DND-41 (cell line): ENCODE measurements at regions not wholly inside any gene's neighbourhood (a gene's known extent, or its start where the extent isn't known, plus 50 kb on each side); places are given as distances from the start of the nearest gene placed in this dataset.

Experiments
- EZH2 ChIP-seq: IDR thresholded peaks from 3 replicates; pipeline ENCODE4 v1.6.1; 2012; ENCODE audit warnings: borderline replicate concordance, low read depth, mild to moderate bottlenecking, moderate library complexity, low read length, inconsistent platforms; ENCODE audit not compliant: severe bottlenecking
- TF ChIP-seq, protein P1 (sequence below): IDR thresholded peaks from 2 replicates; pipeline ENCODE4 v1.5.1; 2012; ENCODE audit warnings: borderline replicate concordance, low read length, moderate library complexity, mild to moderate bottlenecking; ENCODE audit not compliant: poor library complexity, severe bottlenecking; ENCODE audit errors: extremely low read depth

DNA sequence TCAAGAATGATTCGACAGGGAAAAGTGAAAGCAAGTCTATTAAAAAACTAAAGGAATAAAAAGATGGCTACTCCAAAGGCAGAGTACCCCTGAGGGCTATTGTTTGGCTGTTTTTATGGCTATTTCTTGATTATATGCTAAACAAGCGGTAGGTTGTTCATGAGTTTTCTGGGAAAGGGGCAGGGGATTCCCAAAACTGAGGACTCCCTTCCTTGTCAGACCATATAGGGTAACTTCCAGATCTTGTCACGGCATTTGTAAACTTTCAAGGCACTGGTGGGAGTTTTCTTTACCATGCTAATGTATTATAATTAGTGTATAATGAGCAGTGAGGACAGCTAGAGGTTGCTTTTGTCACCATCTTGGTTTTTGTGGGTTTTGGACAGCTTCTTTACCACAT, 474.9 kb upstream of the MC4R start:
- TF ChIP-seq, protein P1, sequence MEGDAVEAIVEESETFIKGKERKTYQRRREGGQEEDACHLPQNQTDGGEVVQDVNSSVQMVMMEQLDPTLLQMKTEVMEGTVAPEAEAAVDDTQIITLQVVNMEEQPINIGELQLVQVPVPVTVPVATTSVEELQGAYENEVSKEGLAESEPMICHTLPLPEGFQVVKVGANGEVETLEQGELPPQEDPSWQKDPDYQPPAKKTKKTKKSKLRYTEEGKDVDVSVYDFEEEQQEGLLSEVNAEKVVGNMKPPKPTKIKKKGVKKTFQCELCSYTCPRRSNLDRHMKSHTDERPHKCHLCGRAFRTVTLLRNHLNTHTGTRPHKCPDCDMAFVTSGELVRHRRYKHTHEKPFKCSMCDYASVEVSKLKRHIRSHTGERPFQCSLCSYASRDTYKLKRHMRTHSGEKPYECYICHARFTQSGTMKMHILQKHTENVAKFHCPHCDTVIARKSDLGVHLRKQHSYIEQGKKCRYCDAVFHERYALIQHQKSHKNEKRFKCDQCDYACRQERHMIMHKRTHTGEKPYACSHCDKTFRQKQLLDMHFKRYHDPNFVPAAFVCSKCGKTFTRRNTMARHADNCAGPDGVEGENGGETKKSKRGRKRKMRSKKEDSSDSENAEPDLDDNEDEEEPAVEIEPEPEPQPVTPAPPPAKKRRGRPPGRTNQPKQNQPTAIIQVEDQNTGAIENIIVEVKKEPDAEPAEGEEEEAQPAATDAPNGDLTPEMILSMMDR, result no peak
- TF ChIP-seq EZH2, result no peak
